Left kidney (tissue), 1 donor: ENCODE measurements at regions not wholly inside any gene's neighbourhood (a gene's known extent, or its start where the extent isn't known, plus 50 kb on each side); places are given as distances from the start of the nearest gene placed in this dataset.
"Not testable (repeated sequence)": the region's sequence is repeated elsewhere in the genome, so short reads cannot be mapped to it uniquely, and the experiment has no call there.

Experiments
- DNase-seq: peaks from one replicate; pipeline ENCODE4 v3.0.0-alpha.2; 2013

DNA sequence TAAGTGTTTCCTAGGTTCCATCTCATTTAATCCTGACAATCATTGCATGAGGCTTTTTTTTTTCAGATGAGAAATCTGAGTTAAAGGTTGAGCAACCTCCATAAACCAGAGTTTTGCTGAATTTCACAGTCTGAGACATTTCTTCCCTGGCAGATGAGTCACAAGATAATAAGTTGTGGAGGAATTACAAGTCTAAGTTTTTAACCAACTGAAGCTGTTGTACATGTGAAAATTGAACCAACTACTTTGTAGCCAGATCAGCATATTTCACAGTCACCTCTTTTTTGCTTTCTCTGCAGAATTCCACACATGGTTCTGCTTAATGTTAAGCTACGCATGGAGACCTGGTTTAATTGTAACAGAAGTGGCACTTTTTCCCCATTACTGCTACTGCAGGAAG lies 765.6 kb downstream of the CDH11 start:
- DNase-seq = no peak

DNA sequence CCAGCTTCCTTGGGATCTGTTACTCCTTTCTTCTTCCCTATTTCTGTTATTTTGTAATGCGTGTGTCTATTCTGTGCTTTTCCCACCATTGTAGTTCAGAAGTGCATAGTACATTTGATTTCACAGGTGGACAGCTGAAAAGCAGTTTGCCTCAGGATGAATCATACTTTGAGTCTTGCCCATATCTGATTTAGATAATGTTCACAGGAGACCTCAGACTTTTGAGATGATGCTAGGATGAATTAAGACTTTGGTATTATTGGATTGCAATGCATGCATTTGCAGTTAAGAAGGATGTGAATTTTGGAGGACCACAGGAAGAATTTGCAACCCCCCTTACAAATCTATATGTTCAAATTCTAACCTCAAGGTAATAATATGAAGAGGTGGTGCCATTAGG lies 769.6 kb downstream of the CDH11 start:
- no peak for DNase-seq

DNA sequence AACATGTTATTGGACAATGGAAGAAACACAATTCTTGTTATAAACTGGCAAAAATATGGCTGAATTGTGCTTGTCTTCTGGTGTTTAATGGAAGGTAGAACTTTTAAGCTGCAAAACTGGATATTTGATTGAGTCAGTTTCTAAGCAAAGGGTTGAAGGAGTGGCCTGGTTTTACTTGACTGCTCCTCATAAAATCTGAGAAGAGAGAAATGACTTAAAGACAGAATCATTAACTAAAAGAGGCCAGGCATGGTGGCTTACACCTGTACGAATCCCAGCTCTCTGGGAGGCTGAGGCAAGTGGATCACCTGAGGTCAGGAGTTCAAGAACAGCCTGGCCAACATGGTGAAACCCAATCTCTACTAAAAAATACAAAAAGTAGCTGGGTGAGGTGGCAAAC lies 770.7 kb downstream of the CDH11 start:
- DNase-seq = no peak

DNA sequence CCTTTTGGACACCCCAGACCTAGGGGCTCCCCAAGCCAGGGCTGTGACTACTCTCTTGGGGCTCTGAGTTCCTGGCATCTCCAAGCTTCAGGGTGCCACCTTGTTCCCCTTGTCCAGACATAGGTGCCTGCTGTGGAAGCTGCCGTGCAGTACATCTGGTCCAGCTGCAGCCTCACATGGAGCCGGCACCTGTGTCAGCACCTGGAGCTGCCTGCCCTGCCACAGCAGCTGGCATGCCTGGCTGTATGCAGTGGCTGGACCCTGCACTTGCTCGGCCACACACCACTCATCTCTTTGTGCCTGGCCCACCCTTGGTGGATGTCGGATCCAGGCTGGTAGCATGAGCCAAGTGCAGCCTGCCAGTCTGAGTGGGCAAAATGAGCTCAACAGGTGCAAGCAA lies 775.8 kb downstream of the CDH11 start:
- DNase-seq = no peak

DNA sequence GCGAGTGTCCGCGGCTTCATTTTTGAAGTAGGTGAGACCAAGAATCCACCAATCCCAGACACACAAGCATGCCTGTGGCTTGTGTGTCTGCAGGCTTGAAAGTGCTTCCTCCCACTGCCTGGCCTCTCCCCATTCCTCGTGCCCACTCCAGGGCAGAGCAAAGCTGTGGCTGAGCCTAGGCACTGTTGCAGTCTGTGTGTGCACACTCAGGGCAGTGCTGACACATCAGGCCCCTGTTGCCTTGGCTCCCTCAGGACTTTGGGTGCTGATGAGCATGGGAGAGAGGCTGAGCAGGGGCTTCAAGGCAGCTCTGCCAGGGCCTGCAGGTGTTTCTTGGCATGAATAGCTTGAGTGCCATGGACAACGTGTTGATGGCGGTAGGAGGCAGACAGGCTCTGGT lies 776.7 kb downstream of the CDH11 start:
- no peak for DNase-seq

DNA sequence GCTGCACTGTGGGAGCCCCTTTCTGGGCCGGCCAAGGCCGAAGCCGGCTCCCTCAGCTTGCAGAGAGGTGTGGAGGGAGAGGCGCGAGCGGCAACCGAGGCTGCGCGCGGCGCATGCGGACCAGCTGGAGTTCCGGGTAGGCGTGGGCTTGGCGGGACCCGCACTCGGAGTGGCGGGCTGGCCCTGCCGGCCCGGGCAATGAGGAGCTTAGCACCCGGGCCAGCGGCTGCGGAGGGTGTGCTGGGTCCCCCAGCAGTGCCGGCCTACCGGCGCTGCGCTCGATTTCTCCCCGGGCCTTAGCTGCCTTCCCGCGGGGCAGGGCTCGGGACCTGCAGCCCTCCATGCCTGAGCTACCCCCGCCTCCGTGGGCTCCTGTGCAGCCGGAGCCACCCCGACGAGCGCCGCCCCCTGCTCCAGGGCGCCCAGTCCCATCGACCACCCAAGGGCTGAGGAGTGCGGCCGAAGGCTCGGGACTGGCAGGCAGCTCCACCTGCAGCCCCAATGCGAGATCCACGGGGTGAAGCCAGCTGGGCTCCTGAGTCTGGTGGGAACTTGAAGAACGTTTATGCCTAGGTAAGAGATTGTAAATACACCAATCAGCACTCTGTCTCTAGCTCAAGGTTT lies 777.9 kb downstream of the CDH11 start:
- DNase-seq = not testable (repeated sequence)

- no peak for DNase-seq
Measured at GRCh38 chr16:64343061-64343819, 778.6 kb downstream of the CDH11 start.

- not testable (repeated sequence) for DNase-seq
Measured at GRCh38 chr16:64341336-64341735, 780.5 kb downstream of the CDH11 start.

GRCh38 chr16:64339052-64339770 lies 782.7 kb downstream of the CDH11 start:
- no peak for DNase-seq

DNA sequence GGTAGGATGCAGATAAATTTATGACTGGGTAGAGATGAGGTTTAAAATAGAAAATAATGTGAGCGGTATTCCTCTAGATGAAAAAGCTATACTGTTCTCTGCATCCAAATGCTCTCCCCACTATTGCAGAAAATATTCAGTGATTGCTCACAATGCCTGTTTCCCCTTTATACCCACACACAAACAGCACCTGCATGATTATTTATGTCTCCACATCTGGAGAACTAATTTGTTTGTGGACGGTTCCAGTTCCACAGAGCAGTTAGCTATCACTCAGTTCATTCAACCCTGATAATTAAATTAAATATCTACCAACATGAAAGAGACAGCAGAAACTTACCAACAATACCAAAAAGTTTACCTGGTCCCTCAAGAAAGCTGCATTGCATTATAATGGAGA lies 800.0 kb downstream of the CDH11 start:
- DNase-seq = no peak

- no peak for DNase-seq
Measured at GRCh38 chr16:64321066-64321465, 800.8 kb downstream of the CDH11 start.

GRCh38 chr16:64317601-64318000 lies 804.3 kb downstream of the CDH11 start:
- no peak for DNase-seq

GRCh38 chr16:64313726-64314125 lies 808.1 kb downstream of the CDH11 start:
- no peak for DNase-seq

- no peak for DNase-seq
Measured at GRCh38 chr16:64312980-64313379, 808.9 kb downstream of the CDH11 start.

- no peak for DNase-seq
Measured at GRCh38 chr16:64312292-64312691, 809.6 kb downstream of the CDH11 start.

DNA sequence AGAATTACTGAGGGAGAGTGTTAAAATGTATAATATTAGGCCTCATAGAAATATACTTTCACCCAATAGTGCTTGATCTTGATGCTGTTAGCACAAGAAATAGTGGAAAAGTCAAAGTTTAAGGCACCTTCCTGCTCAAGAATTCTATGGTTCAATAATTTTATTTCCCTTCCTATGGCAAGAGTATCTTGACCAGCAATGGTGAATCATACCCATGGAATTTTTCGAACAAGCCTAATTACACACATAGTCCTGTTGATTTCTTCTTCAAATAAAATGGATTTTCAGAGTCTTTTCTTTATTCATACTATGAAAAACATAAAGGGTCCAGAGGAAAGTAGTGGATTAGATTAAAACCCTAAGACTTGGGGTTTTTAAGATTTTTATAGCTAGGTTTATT lies 810.6 kb downstream of the CDH11 start:
- DNase-seq = no peak

DNA sequence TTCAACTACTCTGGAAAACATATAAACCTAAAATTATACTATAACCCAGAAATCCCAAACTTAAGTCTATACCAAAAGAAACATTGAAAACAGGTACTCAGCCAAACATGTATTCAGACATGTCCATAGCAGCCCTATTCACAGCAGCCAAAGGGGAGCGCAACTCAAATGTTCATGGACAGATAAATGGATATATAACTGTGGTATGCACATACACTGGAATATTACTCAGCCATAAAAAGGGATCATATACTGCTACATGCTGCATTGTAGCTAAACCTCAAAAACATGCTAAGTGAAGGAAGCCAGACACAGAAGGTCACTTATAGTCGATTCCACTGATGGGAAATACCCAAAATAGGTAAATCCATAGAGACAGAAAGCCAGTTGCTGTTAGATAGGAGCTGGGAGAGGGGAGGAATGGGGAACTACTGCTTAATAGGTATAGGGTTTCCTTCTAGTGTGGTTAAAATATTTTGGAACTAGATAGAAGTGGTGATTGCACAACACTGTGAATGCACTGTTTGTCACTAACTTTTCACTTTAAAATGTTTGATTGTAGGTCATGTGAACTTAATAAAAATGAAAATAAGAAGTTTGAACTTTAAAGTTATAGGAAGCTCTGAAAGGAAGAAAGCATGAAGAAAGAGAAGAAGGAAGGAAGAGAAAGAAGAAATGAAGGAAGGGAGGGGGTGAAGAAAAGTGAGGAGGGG lies 812.3 kb downstream of the CDH11 start:
- no peak for DNase-seq

DNA sequence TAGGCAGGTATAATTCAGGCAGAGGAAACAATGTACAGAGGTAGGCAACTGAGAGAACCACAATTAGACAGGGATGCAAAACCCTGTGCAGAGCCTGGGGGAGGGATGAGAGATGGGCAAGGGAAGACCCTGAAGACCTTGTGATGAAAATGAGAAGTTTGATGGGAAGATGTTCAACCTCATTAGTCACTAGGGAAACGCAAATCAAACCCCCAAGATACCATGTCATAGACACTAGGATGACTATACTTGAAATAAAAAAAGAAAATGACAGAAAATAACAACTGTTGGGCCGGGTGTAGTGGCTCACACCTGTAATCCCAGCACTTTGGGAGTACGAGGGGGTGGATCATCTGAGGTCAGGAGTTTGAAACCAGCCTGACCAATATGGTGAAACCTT lies 813.1 kb downstream of the CDH11 start:
- DNase-seq = no peak

GRCh38 chr16:64307431-64307830 lies 814.4 kb downstream of the CDH11 start:
- no peak for DNase-seq

DNA sequence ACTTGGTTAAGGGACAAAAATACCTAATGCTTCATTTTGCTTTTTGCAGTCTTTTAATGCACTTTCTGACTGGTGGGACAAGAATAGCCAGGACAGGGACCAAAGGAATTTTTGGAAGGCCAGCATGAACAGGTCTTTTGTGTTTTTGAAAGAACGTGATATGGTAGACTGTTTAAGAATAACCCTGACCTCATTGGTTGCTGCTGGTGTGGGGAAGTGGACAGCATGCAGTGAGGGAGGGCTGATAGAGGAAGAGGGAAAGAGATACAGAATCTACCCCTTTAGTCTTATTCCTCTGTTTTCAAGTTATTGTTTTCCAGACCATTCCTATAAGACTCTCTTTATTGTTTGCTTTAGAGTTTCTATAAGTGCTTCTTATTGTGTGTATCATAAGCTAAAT lies 816.2 kb downstream of the CDH11 start:
- no peak for DNase-seq

- DNase-seq = no peak
Measured at GRCh38 chr16:64304951-64305350, 816.9 kb downstream of the CDH11 start.

- DNase-seq = no peak
Measured at GRCh38 chr16:64304396-64304795, 817.5 kb downstream of the CDH11 start.
